ENCODE measurements at regions not wholly inside any gene's neighbourhood (a gene's known extent, or its start where the extent isn't known, plus 50 kb on each side); places are given as distances from the start of the nearest gene placed in this dataset.

- WGBS = 98% methylated on average over 4 of the region's 4 CpGs
- H3K18ac ChIP-seq (ENCODE audit: low read depth in 1 of 2, low read length in 2 of 2) = no peak overlapping the region
- no peaks in the 10 kb centered on the region for H3K9me3 ChIP-seq (ENCODE audit: control insufficient read depth, low read length)
- no peak overlapping the region for H4K91ac ChIP-seq (ENCODE audit: low read length)
- no peak overlapping the region for H4K8ac ChIP-seq (ENCODE audit: low read length)
- no peak overlapping the region for H2BK5ac ChIP-seq (ENCODE audit: low read depth, low read length, poor library complexity, severe bottlenecking)
- H2BK120ac ChIP-seq (ENCODE audit: low read depth, low read length) = no peak overlapping the region
- DNase-seq = no peak
- H3K27ac ChIP-seq (ENCODE audit: low read length, poor library complexity, severe bottlenecking) = no peak overlapping the region
- no peak overlapping the region for H2AFZ ChIP-seq (ENCODE audit: low read depth, low read length)
- no peak overlapping the region for H2BK15ac ChIP-seq (ENCODE audit: low read depth, poor library complexity, severe bottlenecking)
- H3K9ac ChIP-seq (ENCODE audit: low read length) = no peak overlapping the region
- no peak overlapping the region for H3K14ac ChIP-seq (ENCODE audit: low read length in 2 of 2)
- H3K23ac ChIP-seq (ENCODE audit: low read length in 2 of 2) = no peak overlapping the region
- no peak overlapping the region for H3K4ac ChIP-seq (ENCODE audit: low read depth in 1 of 2, low read length in 2 of 2)
- no peak overlapping the region for H3K4me2 ChIP-seq (ENCODE audit: low read length, poor library complexity, severe bottlenecking)
- H2AK5ac ChIP-seq (ENCODE audit: low read length, severe bottlenecking) = no peak overlapping the region
- no peak overlapping the region for H2BK12ac ChIP-seq (ENCODE audit: low read length in 2 of 2)
- no peaks in the 10 kb centered on the region for H3K4me1 ChIP-seq (ENCODE audit: control insufficient read depth, insufficient read depth, low read depth, low read length)
- no peaks in the 10 kb centered on the region for H3K79me1 ChIP-seq (replicated peaks; ENCODE audit: low read length, poor library complexity, severe bottlenecking)
- no peaks in the 10 kb centered on the region for H3K27me3 ChIP-seq (ENCODE audit: control insufficient read depth in 1 of 2, insufficient read depth in 1 of 2, low read length in 2 of 2)
- no peak overlapping the region for H3K4me3 ChIP-seq (ENCODE audit: insufficient read depth in 1 of 2, low read depth in 1 of 2, low read length in 2 of 2)
- no peaks in the 10 kb centered on the region for H3K36me3 ChIP-seq (ENCODE audit: control insufficient read depth in 1 of 2, insufficient read depth in 2 of 2, low read depth in 1 of 2, low read length in 2 of 2)
Measured at GRCh38 chr21:19981938-19982337, 1016.3 kb upstream of the NCAM2 start.

- Histone ChIP-seq H3K23ac (ENCODE audit: low read length in 2 of 2) (no peak overlapping the region), H2AFZ (ENCODE audit: low read depth, low read length) (no peak overlapping the region), H2AK5ac (ENCODE audit: low read length, severe bottlenecking) (no peak overlapping the region), H4K91ac (ENCODE audit: low read length) (no peak overlapping the region), H4K8ac (ENCODE audit: low read length) (no peak overlapping the region), H3K14ac (ENCODE audit: low read length in 2 of 2) (no peak overlapping the region), H2BK5ac (ENCODE audit: low read depth, low read length, poor library complexity, severe bottlenecking) (no peak overlapping the region), H2BK120ac (ENCODE audit: low read depth, low read length) (no peak overlapping the region), H3K79me1 (replicated peaks; ENCODE audit: low read length, poor library complexity, severe bottlenecking) (no peaks in the 10 kb centered on the region), H2BK12ac (ENCODE audit: low read length in 2 of 2) (no peak overlapping the region), H3K4me1 (ENCODE audit: control insufficient read depth, insufficient read depth, low read depth, low read length) (no peaks in the 10 kb centered on the region), H3K9me3 (ENCODE audit: control insufficient read depth, low read length) (peaks cover 5% of the 10 kb centered on the region), H3K4me3 (ENCODE audit: insufficient read depth in 1 of 2, low read depth in 1 of 2, low read length in 2 of 2) (no peak overlapping the region), H3K4me2 (ENCODE audit: low read length, poor library complexity, severe bottlenecking) (no peak overlapping the region), H3K27ac (ENCODE audit: low read length, poor library complexity, severe bottlenecking) (no peak overlapping the region), H3K4ac (ENCODE audit: low read depth in 1 of 2, low read length in 2 of 2) (no peak overlapping the region), H3K36me3 (ENCODE audit: control insufficient read depth in 1 of 2, insufficient read depth in 2 of 2, low read depth in 1 of 2, low read length in 2 of 2) (no peaks in the 10 kb centered on the region), H2BK15ac (ENCODE audit: low read depth, poor library complexity, severe bottlenecking) (no peak overlapping the region), H3K9ac (ENCODE audit: low read length) (no peak overlapping the region), H3K27me3 (ENCODE audit: control insufficient read depth in 1 of 2, insufficient read depth in 1 of 2, low read length in 2 of 2) (no peaks in the 10 kb centered on the region), H3K18ac (ENCODE audit: low read depth in 1 of 2, low read length in 2 of 2) (no peak overlapping the region)
- 100% methylated on average over 2 of the region's 2 CpGs for WGBS
- no peak for DNase-seq
Measured at GRCh38 chr21:19986396-19986795, 1011.8 kb upstream of the NCAM2 start.

GRCh38 chr21:19987671-19988070, 1010.5 kb upstream of the NCAM2 start:
- Histone ChIP-seq H3K9ac (ENCODE audit: low read length) (no peak overlapping the region), H3K79me1 (replicated peaks; ENCODE audit: low read length, poor library complexity, severe bottlenecking) (no peaks in the 10 kb centered on the region), H2AFZ (ENCODE audit: low read depth, low read length) (no peak overlapping the region), H3K23ac (ENCODE audit: low read length in 2 of 2) (no peak overlapping the region), H3K18ac (ENCODE audit: low read depth in 1 of 2, low read length in 2 of 2) (no peak overlapping the region), H3K4ac (ENCODE audit: low read depth in 1 of 2, low read length in 2 of 2) (no peak overlapping the region), H3K4me3 (ENCODE audit: insufficient read depth in 1 of 2, low read depth in 1 of 2, low read length in 2 of 2) (no peak overlapping the region), H2BK120ac (ENCODE audit: low read depth, low read length) (no peak overlapping the region), H3K4me1 (ENCODE audit: control insufficient read depth, insufficient read depth, low read depth, low read length) (no peaks in the 10 kb centered on the region), H3K4me2 (ENCODE audit: low read length, poor library complexity, severe bottlenecking) (no peak overlapping the region), H2AK5ac (ENCODE audit: low read length, severe bottlenecking) (no peak overlapping the region), H3K36me3 (ENCODE audit: control insufficient read depth in 1 of 2, insufficient read depth in 2 of 2, low read depth in 1 of 2, low read length in 2 of 2) (no peaks in the 10 kb centered on the region), H4K8ac (ENCODE audit: low read length) (no peak overlapping the region), H3K27ac (ENCODE audit: low read length, poor library complexity, severe bottlenecking) (no peak overlapping the region), H3K9me3 (ENCODE audit: control insufficient read depth, low read length) (peaks cover 7% of the 10 kb centered on the region), H3K14ac (ENCODE audit: low read length in 2 of 2) (no peak overlapping the region), H2BK12ac (ENCODE audit: low read length in 2 of 2) (no peak overlapping the region), H2BK15ac (ENCODE audit: low read depth, poor library complexity, severe bottlenecking) (no peak overlapping the region), H3K27me3 (ENCODE audit: control insufficient read depth in 1 of 2, insufficient read depth in 1 of 2, low read length in 2 of 2) (no peaks in the 10 kb centered on the region), H4K91ac (ENCODE audit: low read length) (no peak overlapping the region), H2BK5ac (ENCODE audit: low read depth, low read length, poor library complexity, severe bottlenecking) (no peak overlapping the region)
- DNase-seq = no peak
- WGBS = 80% methylated on average over 3 of the region's 4 CpGs

GRCh38 chr21:19992540-19992939, 1005.7 kb upstream of the NCAM2 start:
- Histone ChIP-seq H2AFZ (ENCODE audit: low read depth, low read length) (no peak overlapping the region), H2BK120ac (ENCODE audit: low read depth, low read length) (no peak overlapping the region), H3K18ac (ENCODE audit: low read depth in 1 of 2, low read length in 2 of 2) (no peak overlapping the region), H3K27ac (ENCODE audit: low read length, poor library complexity, severe bottlenecking) (no peak overlapping the region), H3K9ac (ENCODE audit: low read length) (no peak overlapping the region), H3K4me3 (ENCODE audit: insufficient read depth in 1 of 2, low read depth in 1 of 2, low read length in 2 of 2) (no peak overlapping the region), H3K4me1 (ENCODE audit: control insufficient read depth, insufficient read depth, low read depth, low read length) (no peaks in the 10 kb centered on the region), H2BK12ac (ENCODE audit: low read length in 2 of 2) (no peak overlapping the region), H3K79me1 (replicated peaks; ENCODE audit: low read length, poor library complexity, severe bottlenecking) (no peaks in the 10 kb centered on the region), H3K36me3 (ENCODE audit: control insufficient read depth in 1 of 2, insufficient read depth in 2 of 2, low read depth in 1 of 2, low read length in 2 of 2) (no peaks in the 10 kb centered on the region), H3K23ac (ENCODE audit: low read length in 2 of 2) (no peak overlapping the region), H4K91ac (ENCODE audit: low read length) (no peak overlapping the region), H2BK15ac (ENCODE audit: low read depth, poor library complexity, severe bottlenecking) (no peak overlapping the region), H2AK5ac (ENCODE audit: low read length, severe bottlenecking) (no peak overlapping the region), H3K4ac (ENCODE audit: low read depth in 1 of 2, low read length in 2 of 2) (no peak overlapping the region), H3K14ac (ENCODE audit: low read length in 2 of 2) (no peak overlapping the region), H3K27me3 (ENCODE audit: control insufficient read depth in 1 of 2, insufficient read depth in 1 of 2, low read length in 2 of 2) (no peaks in the 10 kb centered on the region), H3K4me2 (ENCODE audit: low read length, poor library complexity, severe bottlenecking) (no peak overlapping the region), H3K9me3 (ENCODE audit: control insufficient read depth, low read length) (peaks cover 18% of the 10 kb centered on the region), H2BK5ac (ENCODE audit: low read depth, low read length, poor library complexity, severe bottlenecking) (no peak overlapping the region), H4K8ac (ENCODE audit: low read length) (no peak overlapping the region)
- no peak for DNase-seq

All from mesenchymal stem cell (in vitro differentiated cells and primary cell).